IPS-15b (cell line): ENCODE measurements at regions not wholly inside any gene's neighbourhood (a gene's known extent, or its start where the extent isn't known, plus 50 kb on each side); places are given as distances from the start of the nearest gene placed in this dataset.

Experiments
- H3K27me3 ChIP-seq: one replicate; pipeline ENCODE4 v1.6.1; 2013; ENCODE audit warnings: low read length; ENCODE audit not compliant: control insufficient read depth, insufficient read depth
- H3K36me3 ChIP-seq: one replicate; pipeline ENCODE4 v1.6.1; 2013; ENCODE audit warnings: low read length; ENCODE audit not compliant: control insufficient read depth, insufficient read depth
- H3K4me1 ChIP-seq: one replicate; pipeline ENCODE4 v1.6.1; 2013; ENCODE audit warnings: mild to moderate bottlenecking, low read length; ENCODE audit not compliant: control insufficient read depth, insufficient read depth
- H3K4me3 ChIP-seq: one replicate; pipeline ENCODE4 v1.5.1; 2013; ENCODE audit warnings: low read depth, low read length
- H3K9ac ChIP-seq: one replicate; pipeline ENCODE4 v1.6.1; 2013; ENCODE audit warnings: low read depth, mild to moderate bottlenecking, low read length
- H3K9me3 ChIP-seq: one replicate; pipeline ENCODE4 v1.6.1; 2013; ENCODE audit warnings: mild to moderate bottlenecking, low read length; ENCODE audit not compliant: control insufficient read depth, insufficient read depth

GRCh38 chr13:70864731-70865130 lies 756.5 kb upstream of the KLHL1 start:
- no peak overlapping the region for H3K9ac ChIP-seq
- peaks cover 4% of the 10 kb centered on the region for H3K9me3 ChIP-seq
- H3K36me3 ChIP-seq = no peaks in the 10 kb centered on the region
- no peaks in the 10 kb centered on the region for H3K27me3 ChIP-seq
- H3K4me3 ChIP-seq = no peak overlapping the region
- H3K4me1 ChIP-seq = no peaks in the 10 kb centered on the region

- H3K4me1 ChIP-seq = no peaks in the 10 kb centered on the region
- H3K4me3 ChIP-seq = no peak overlapping the region
- H3K9me3 ChIP-seq = peaks cover 4% of the 10 kb centered on the region
- no peaks in the 10 kb centered on the region for H3K27me3 ChIP-seq
- H3K9ac ChIP-seq = no peak overlapping the region
- no peaks in the 10 kb centered on the region for H3K36me3 ChIP-seq
Observed at GRCh38 chr13:70856711-70857110, 748.5 kb upstream of the KLHL1 start.

- Histone ChIP-seq H3K9ac (no peak overlapping the region), H3K4me3 (no peak overlapping the region), H3K36me3 (no peaks in the 10 kb centered on the region), H3K9me3 (peaks cover 4% of the 10 kb centered on the region), H3K4me1 (no peaks in the 10 kb centered on the region), H3K27me3 (no peaks in the 10 kb centered on the region)
Observed at GRCh38 chr13:70856025-70856424, 747.8 kb upstream of the KLHL1 start.

GRCh38 chr13:70849222-70849621 lies 741.0 kb upstream of the KLHL1 start:
- no peak overlapping the region for H3K4me3 ChIP-seq
- H3K9ac ChIP-seq = no peak overlapping the region
- H3K9me3 ChIP-seq = no peaks in the 10 kb centered on the region
- H3K36me3 ChIP-seq = no peaks in the 10 kb centered on the region
- H3K4me1 ChIP-seq = no peaks in the 10 kb centered on the region
- no peaks in the 10 kb centered on the region for H3K27me3 ChIP-seq

GRCh38 chr13:70844391-70845108 lies 736.3 kb upstream of the KLHL1 start:
- no peak overlapping the region for H3K9ac ChIP-seq
- H3K4me3 ChIP-seq = no peak overlapping the region
- no peaks in the 10 kb centered on the region for H3K36me3 ChIP-seq
- H3K9me3 ChIP-seq = no peaks in the 10 kb centered on the region
- no peaks in the 10 kb centered on the region for H3K27me3 ChIP-seq
- H3K4me1 ChIP-seq = no peaks in the 10 kb centered on the region

- no peaks in the 10 kb centered on the region for H3K4me1 ChIP-seq
- no peaks in the 10 kb centered on the region for H3K36me3 ChIP-seq
- no peak overlapping the region for H3K4me3 ChIP-seq
- no peaks in the 10 kb centered on the region for H3K27me3 ChIP-seq
- H3K9me3 ChIP-seq = no peaks in the 10 kb centered on the region
- H3K9ac ChIP-seq = no peak overlapping the region
Observed at GRCh38 chr13:70842062-70842644, 733.9 kb upstream of the KLHL1 start.

- no peaks in the 10 kb centered on the region for H3K36me3 ChIP-seq
- no peaks in the 10 kb centered on the region for H3K9me3 ChIP-seq
- H3K4me1 ChIP-seq = no peaks in the 10 kb centered on the region
- no peaks in the 10 kb centered on the region for H3K27me3 ChIP-seq
- H3K9ac ChIP-seq = no peak overlapping the region
- H3K4me3 ChIP-seq = no peak overlapping the region
Observed at GRCh38 chr13:70841240-70842061, 733.2 kb upstream of the KLHL1 start.

- H3K9me3 ChIP-seq = no peaks in the 10 kb centered on the region
- no peak overlapping the region for H3K4me3 ChIP-seq
- H3K36me3 ChIP-seq = no peaks in the 10 kb centered on the region
- no peaks in the 10 kb centered on the region for H3K27me3 ChIP-seq
- H3K9ac ChIP-seq = no peak overlapping the region
- H3K4me1 ChIP-seq = no peaks in the 10 kb centered on the region
Observed at GRCh38 chr13:70835371-70835770, 727.1 kb upstream of the KLHL1 start.

GRCh38 chr13:70829748-70830147 lies 721.5 kb upstream of the KLHL1 start:
- no peaks in the 10 kb centered on the region for H3K9me3 ChIP-seq
- no peaks in the 10 kb centered on the region for H3K36me3 ChIP-seq
- no peaks in the 10 kb centered on the region for H3K27me3 ChIP-seq
- H3K9ac ChIP-seq = no peak overlapping the region
- H3K4me1 ChIP-seq = no peaks in the 10 kb centered on the region
- H3K4me3 ChIP-seq = no peak overlapping the region

GRCh38 chr13:70817576-70817975 lies 709.3 kb upstream of the KLHL1 start:
- no peaks in the 10 kb centered on the region for H3K4me1 ChIP-seq
- H3K4me3 ChIP-seq = no peak overlapping the region
- no peaks in the 10 kb centered on the region for H3K9me3 ChIP-seq
- no peaks in the 10 kb centered on the region for H3K36me3 ChIP-seq
- no peak overlapping the region for H3K9ac ChIP-seq
- H3K27me3 ChIP-seq = no peaks in the 10 kb centered on the region

GRCh38 chr13:70816853-70817252 lies 708.6 kb upstream of the KLHL1 start:
- H3K27me3 ChIP-seq = no peaks in the 10 kb centered on the region
- H3K9ac ChIP-seq = no peak overlapping the region
- no peak overlapping the region for H3K4me3 ChIP-seq
- H3K9me3 ChIP-seq = no peaks in the 10 kb centered on the region
- H3K4me1 ChIP-seq = no peaks in the 10 kb centered on the region
- H3K36me3 ChIP-seq = no peaks in the 10 kb centered on the region

- no peaks in the 10 kb centered on the region for H3K27me3 ChIP-seq
- no peaks in the 10 kb centered on the region for H3K4me1 ChIP-seq
- no peaks in the 10 kb centered on the region for H3K36me3 ChIP-seq
- no peaks in the 10 kb centered on the region for H3K9me3 ChIP-seq
- no peak overlapping the region for H3K9ac ChIP-seq
- H3K4me3 ChIP-seq = no peak overlapping the region
Observed at GRCh38 chr13:70814684-70815083, 706.4 kb upstream of the KLHL1 start.
